GM12891 (cell line): ENCODE measurements at regions not wholly inside any gene's neighbourhood (a gene's known extent, or its start where the extent isn't known, plus 50 kb on each side); places are given as distances from the start of the nearest gene placed in this dataset.

Source experiments
- POLR2A ChIP-seq: IDR thresholded peaks from 2 replicates; pipeline ENCODE4 v1.6.1; 2011; ENCODE audit warnings: low read depth, low read length, control low read depth
- POLR2AphosphoS5 ChIP-seq: IDR thresholded peaks from 2 replicates; pipeline ENCODE4 v1.6.1; 2011; ENCODE audit warnings: low read depth, low read length, control low read depth

DNA sequence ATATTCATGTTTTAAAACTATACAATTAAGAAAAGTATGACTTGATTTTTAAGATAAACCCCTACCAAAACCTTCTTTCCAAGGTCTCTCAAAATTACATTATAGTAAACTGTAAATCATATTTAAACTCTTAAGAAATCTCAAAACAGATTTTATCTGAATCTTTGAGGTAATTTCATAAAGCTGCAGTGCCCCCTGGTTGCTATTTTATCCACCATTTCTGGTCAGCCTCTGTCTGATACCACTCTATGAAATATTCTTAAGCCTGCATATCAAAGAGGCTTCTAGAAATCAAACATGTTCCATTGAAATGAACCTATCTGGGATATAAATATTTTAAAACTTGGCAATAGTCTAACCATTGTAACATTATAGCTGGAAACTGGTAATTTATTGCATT, 317.3 kb downstream of the COL11A1 start:
- TF ChIP-seq POLR2AphosphoS5 (no peak), POLR2A (no peak)
